HG03432 (cell line): ENCODE measurements at regions not wholly inside any gene's neighbourhood (a gene's known extent, or its start where the extent isn't known, plus 50 kb on each side); places are given as distances from the start of the nearest gene placed in this dataset.

ENCODE experiments used
- ATAC-seq: cut with Tn5 transposase; IDR thresholded peaks from one replicate; pipeline ENCODE4 v1.9.1; 2021; ENCODE audit warnings: mild to moderate bottlenecking, moderate library complexity; ENCODE audit not compliant: unreplicated experiment

GRCh38 chr2:176423819-176424218 is 154.6 kb downstream of the MTX2 start:
- ATAC-seq, result no peak

- no peak for ATAC-seq
Observed at GRCh38 chr2:176424746-176425145, 155.5 kb downstream of the MTX2 start.

- ATAC-seq, result no peak
Observed at GRCh38 chr2:176427549-176427948, 158.3 kb downstream of the MTX2 start.

GRCh38 chr2:176428944-176429469 is 159.8 kb downstream of the MTX2 start:
- ATAC-seq, result peak; percentile 50

- ATAC-seq, result no peak
Observed at GRCh38 chr2:176432434-176432833, 163.2 kb downstream of the MTX2 start.

GRCh38 chr2:176435729-176436128 is 166.5 kb downstream of the MTX2 start:
- ATAC-seq, result no peak

GRCh38 chr2:176443946-176444345 is 174.7 kb downstream of the MTX2 start:
- no peak for ATAC-seq

- ATAC-seq, result no peak
Observed at GRCh38 chr2:176445956-176446355, 176.7 kb downstream of the MTX2 start.

GRCh38 chr2:176446718-176447414 is 177.6 kb downstream of the MTX2 start:
- ATAC-seq, result no peak

- ATAC-seq, result no peak
Observed at GRCh38 chr2:176447616-176448015, 178.4 kb downstream of the MTX2 start.

- no peak for ATAC-seq
Observed at GRCh38 chr2:176449852-176450251, 180.6 kb downstream of the MTX2 start.

- ATAC-seq, result no peak
Observed at GRCh38 chr2:176453784-176454183, 184.5 kb downstream of the MTX2 start.

GRCh38 chr2:176454893-176455815 is 185.9 kb downstream of the MTX2 start:
- peak; percentile 73 for ATAC-seq

GRCh38 chr2:176455816-176456291 is 186.6 kb downstream of the MTX2 start:
- ATAC-seq, result no peak

GRCh38 chr2:176457481-176457880 is 188.2 kb downstream of the MTX2 start:
- ATAC-seq, result no peak

GRCh38 chr2:176461098-176461808 is 192.0 kb downstream of the MTX2 start:
- no peak for ATAC-seq

- ATAC-seq, result no peak
Observed at GRCh38 chr2:176461809-176462670, 192.8 kb downstream of the MTX2 start.

GRCh38 chr2:176463546-176463945 is 194.3 kb downstream of the MTX2 start:
- no peak for ATAC-seq

GRCh38 chr2:176464886-176465564 is 195.8 kb downstream of the MTX2 start:
- ATAC-seq, result no peak
